A549 (cell line): ENCODE measurements at regions not wholly inside any gene's neighbourhood (a gene's known extent, or its start where the extent isn't known, plus 50 kb on each side); places are given as distances from the start of the nearest gene placed in this dataset.

Experiments used
- ATAC-seq, 2 experiments: fragments of 200-7000 bp in 1 of 2; fragments of >200 bp in 1 of 2; cut with Nextera tagmentation in 1 of 2; cut with Tn5 transposase in 1 of 2; 3 replicates each; pipeline versions ENCODE4 v1.8.0 to v1.9.1; 2018 to 2020; ENCODE audit warnings: mild to moderate bottlenecking in 1 of 2, moderate library complexity in 1 of 2
- CTCF ChIA-PET: fragments of 300-600 bp; sonication (Branson Sonifier 250); formaldehyde crosslinking; extraction: SDS; loops from one replicate; lab custom pipeline; 2021; ENCODE audit warnings: antibody characterized with exemption, inconsistent platforms; lab: Yijun Ruan, JAX
- POLR2A ChIA-PET: fragments of 350-600 bp; formaldehyde crosslinking; extraction: SDS; loops from one replicate; lab custom pipeline; 2021; ENCODE audit warnings: antibody characterized with exemption, inconsistent platforms; lab: Yijun Ruan, JAX
- DNase-seq, 2 experiments: peaks; one replicate each; pipeline versions ENCODE4 v3.0.0 to v3.0.0-alpha.2; 2011 to 2016; ENCODE audit warnings: low read depth in 1 of 2, low spot score in 1 of 2
- FAIRE-seq: peaks from 2 replicates; lab custom pipeline; 2011; peaks lifted over from hg19 to GRCh38; lab: Jason Lieb, UNC
- H3K27ac ChIP-seq, 2 experiments: fragments of >200 bp; sonication (Bioruptor Twin); formaldehyde crosslinking; 3 replicates each; pipeline ENCODE4 v1.5.1; 2016 to 2017
- H3K4me1 ChIP-seq: fragments of >200 bp; sonication (Bioruptor Twin); formaldehyde crosslinking; 3 replicates; pipeline ENCODE4 v1.6.1; 2016
- H3K4me2 ChIP-seq: fragments of >200 bp; sonication (Bioruptor Twin); formaldehyde crosslinking; 3 replicates; pipeline ENCODE4 v1.6.1; 2016
- H3K4me3 ChIP-seq: fragments of >200 bp; sonication (Bioruptor Twin); formaldehyde crosslinking; 3 replicates; pipeline ENCODE4 v1.5.1; 2016
- H3K9me3 ChIP-seq: fragments of >200 bp; sonication (Bioruptor Twin); formaldehyde crosslinking; 3 replicates; pipeline ENCODE4 v1.6.1; 2016
- BHLHE40 ChIP-seq: IDR thresholded peaks from 2 replicates; pipeline ENCODE4 v1.6.1; 2012; ENCODE audit warnings: low read depth, low read length, inconsistent platforms
- CBX8 ChIP-seq: fragments of 200-600 bp; sonication (generic); IDR thresholded peaks from 2 replicates; pipeline ENCODE4 v1.6.1; 2016
- CHD4 ChIP-seq: fragments of 200-600 bp; sonication (generic); IDR thresholded peaks from 2 replicates; pipeline ENCODE4 v1.6.1; 2016; ENCODE audit warnings: antibody characterized with exemption, mild to moderate bottlenecking, borderline replicate concordance
- EHMT2 ChIP-seq: fragments of 200-600 bp; sonication (generic); IDR thresholded peaks from 2 replicates; pipeline ENCODE4 v1.6.1; 2016; ENCODE audit warnings: antibody characterized with exemption, low read depth, mild to moderate bottlenecking, moderate library complexity
- EP300 ChIP-seq, 2 experiments: fragments of >200 bp; sonication (Bioruptor Twin); formaldehyde crosslinking; IDR thresholded peaks; 2 replicates in 1 of 2; 3 replicates in 1 of 2; pipeline ENCODE4 v1.6.1; 2016 to 2017
- FOSL2 ChIP-seq, 2 experiments: fragments of 450-650 bp in 1 of 2; fragments of >200 bp in 1 of 2; sonication (Bioruptor Twin) in 1 of 2; formaldehyde crosslinking; IDR thresholded peaks; 2 replicates each; pipeline versions ENCODE4 v1.5.0 to v1.6.1; 2016 to 2020; ENCODE audit warnings: mild to moderate bottlenecking in 1 of 2, moderate library complexity in 1 of 2
- GATA3 ChIP-seq: IDR thresholded peaks from 2 replicates; pipeline ENCODE4 v1.6.1; 2012; ENCODE audit warnings: borderline replicate concordance
- HDAC2 ChIP-seq: fragments of 200-600 bp; sonication (generic); IDR thresholded peaks from 2 replicates; pipeline ENCODE4 v1.6.1; 2016
- HEYL ChIP-seq: fragments of 250-450 bp; sonication (Bioruptor Pico); IDR thresholded peaks from 2 replicates; pipeline ENCODE4 v1.8.0; 2021; ENCODE audit warnings: mild to moderate bottlenecking, moderate library complexity
- HOXA7 ChIP-seq: fragments of 250-450 bp; sonication (Bioruptor Pico); IDR thresholded peaks from 2 replicates; pipeline ENCODE4 v1.5.0; 2020; ENCODE audit warnings: mild to moderate bottlenecking, moderate library complexity
- HOXB13 ChIP-seq: fragments of 250-450 bp; sonication (Bioruptor Pico); IDR thresholded peaks from 2 replicates; pipeline ENCODE4 v1.5.0; 2020; ENCODE audit warnings: low read depth, mild to moderate bottlenecking, moderate library complexity
- JUN ChIP-seq, 2 experiments: fragments of >200 bp; sonication (Bioruptor Twin); formaldehyde crosslinking; IDR thresholded peaks; 2 replicates in 1 of 2; 3 replicates in 1 of 2; pipeline ENCODE4 v1.6.1; 2016 to 2017
- JUNB ChIP-seq: fragments of >200 bp; sonication (Bioruptor Twin); formaldehyde crosslinking; IDR thresholded peaks from 2 replicates; pipeline ENCODE4 v1.6.1; 2016
- KDM5A ChIP-seq: fragments of 200-600 bp; sonication (generic); IDR thresholded peaks from 2 replicates; pipeline ENCODE4 v1.6.1; 2016; ENCODE audit warnings: antibody characterized with exemption, mild to moderate bottlenecking
- MAFK ChIP-seq: fragments of 450-650 bp; IDR thresholded peaks from 2 replicates; pipeline ENCODE4 v1.6.1; 2014; ENCODE audit not compliant: partially characterized antibody
- NFE2L2 ChIP-seq: fragments of 150-350 bp; conservative IDR thresholded peaks from 2 replicates; pipeline ENCODE4 v1.6.1; 2014; ENCODE audit warnings: low read length
- RARB ChIP-seq: fragments of 250-450 bp; sonication (Bioruptor Pico); IDR thresholded peaks from 2 replicates; pipeline ENCODE4 v1.8.0; 2021; ENCODE audit warnings: mild to moderate bottlenecking, moderate library complexity
- RCOR1 ChIP-seq: fragments of 150-350 bp; IDR thresholded peaks from 2 replicates; pipeline ENCODE4 v1.6.1; 2014; ENCODE audit warnings: antibody characterized with exemption, low read length, low read depth
- RFX5 ChIP-seq: fragments of 450-650 bp; IDR thresholded peaks from 2 replicates; pipeline ENCODE4 v1.7.1; 2014; ENCODE audit warnings: antibody characterized with exemption, mild to moderate bottlenecking, moderate library complexity
- RNF2 ChIP-seq: fragments of 200-600 bp; sonication (generic); IDR thresholded peaks from 2 replicates; pipeline ENCODE4 v1.6.1; 2016; ENCODE audit warnings: low read depth, mild to moderate bottlenecking, antibody characterized with exemption, moderate library complexity, borderline replicate concordance
- SMC3 ChIP-seq: fragments of >200 bp; sonication (Bioruptor Twin); formaldehyde crosslinking; IDR thresholded peaks from 3 replicates; pipeline ENCODE4 v1.6.1; 2018; ENCODE audit warnings: inconsistent platforms
- SREBF2 ChIP-seq: fragments of 450-650 bp; IDR thresholded peaks from 2 replicates; pipeline ENCODE4 v1.6.1; 2014; ENCODE audit warnings: mild to moderate bottlenecking, moderate library complexity
- TFCP2L1 ChIP-seq: fragments of 250-450 bp; sonication (Bioruptor Pico); IDR thresholded peaks from 2 replicates; pipeline ENCODE4 v1.5.0; 2021; ENCODE audit warnings: mild to moderate bottlenecking
- TP53 ChIP-seq: fragments of 250-450 bp; sonication (Bioruptor Pico); IDR thresholded peaks from 2 replicates; pipeline ENCODE4 v1.5.0; 2021; ENCODE audit warnings: mild to moderate bottlenecking, moderate library complexity
- ZFP36 ChIP-seq: fragments of 450-650 bp; IDR thresholded peaks from 2 replicates; pipeline ENCODE4 v1.6.1; 2014; ENCODE audit warnings: borderline replicate concordance; ENCODE audit not compliant: partially characterized antibody
- ZNF302 ChIP-seq: fragments of 250-450 bp; sonication (Bioruptor Pico); IDR thresholded peaks from 2 replicates; pipeline ENCODE4 v1.9.0; 2021; ENCODE audit warnings: inconsistent platforms, mild to moderate bottlenecking, moderate library complexity
- ZSCAN20 ChIP-seq: fragments of 250-450 bp; sonication (Bioruptor Pico); IDR thresholded peaks from 2 replicates; pipeline ENCODE4 v1.8.0; 2022; ENCODE audit warnings: mild to moderate bottlenecking, moderate library complexity
- WGBS: methylation state at CpG from one replicate; pipeline ENCODE4 v1.1.6; 2017; ENCODE audit errors: missing lambda C conversion rate; 5-methylcytosine and 5-hydroxymethylcytosine counted together
- TF ChIP-seq, protein P1 (sequence below): IDR thresholded peaks from 2 replicates; pipeline ENCODE4 v1.6.1; 2012
- TF ChIP-seq, protein P2 (sequence below): fragments of 450-650 bp; IDR thresholded peaks from 2 replicates; pipeline ENCODE4 v1.6.1; 2014; ENCODE audit warnings: antibody characterized with exemption
- TF ChIP-seq, protein P3 (sequence below): fragments of >200 bp; sonication (Bioruptor Twin); formaldehyde crosslinking; IDR thresholded peaks from 3 replicates; pipeline ENCODE4 v1.5.1; 2016

DNA sequence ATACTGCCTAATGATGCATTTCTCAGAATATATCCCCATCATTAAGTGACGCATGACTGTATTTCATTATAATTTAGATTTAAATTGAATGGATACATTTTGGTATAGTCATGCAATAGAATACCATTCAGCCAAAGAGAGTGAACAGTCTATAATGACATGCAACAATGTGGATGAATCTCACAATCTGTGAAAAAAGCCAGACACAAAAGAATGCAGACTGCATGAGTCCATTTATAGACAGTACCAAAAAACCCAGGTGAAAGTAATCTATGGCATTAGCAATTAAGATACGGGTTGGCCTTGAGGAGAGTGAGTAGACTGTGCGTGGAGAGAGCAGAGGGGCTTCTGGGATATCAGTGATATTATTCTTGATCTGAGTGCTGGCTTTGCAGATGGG is 239.7 kb upstream of the PGRMC2 start:
- no peak for DNase-seq
- no peak for TF ChIP-seq ZFP36
- no peak for TF ChIP-seq GATA3
- no peak for TF ChIP-seq EHMT2
- TF ChIP-seq RCOR1, result no peak
- TF ChIP-seq RFX5, result no peak
- no peak for TF ChIP-seq EP300 (IDR thresholded peaks at IDR 0.05)
- no peak for TF ChIP-seq HOXA7 (CRISPR knock-in tag)
- no peak for TF ChIP-seq ZNF302 (CRISPR knock-in tag)
- no peak for TF ChIP-seq RARB (CRISPR knock-in tag)
- TF ChIP-seq HDAC2, result no peak
- no peak for TF ChIP-seq TP53 (CRISPR knock-in tag)
- TF ChIP-seq BHLHE40, result no peak
- no peak for TF ChIP-seq ZSCAN20 (CRISPR knock-in tag)
- TF ChIP-seq, protein P1, sequence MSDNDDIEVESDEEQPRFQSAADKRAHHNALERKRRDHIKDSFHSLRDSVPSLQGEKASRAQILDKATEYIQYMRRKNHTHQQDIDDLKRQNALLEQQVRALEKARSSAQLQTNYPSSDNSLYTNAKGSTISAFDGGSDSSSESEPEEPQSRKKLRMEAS, result no peak
- TF ChIP-seq CHD4, result no peak
- no peak for TF ChIP-seq TFCP2L1 (CRISPR knock-in tag)
- no peak for TF ChIP-seq SREBF2
- TF ChIP-seq, all 56 proteins: peak for 0
- no peak overlapping the region for H3K4me2 ChIP-seq
- H3K27ac ChIP-seq, result peak overlapping the region; percentile 95 to 99
- ChIA-PET CTCF (interaction anchor here (1.5 to 2.7 kb wide), 2 partner anchors 48 to 73 kb away, joined by 6 to 11 read pairs; no protein-coding TSS in a partner anchor), POLR2A (interaction anchor here (2.8 kb wide), 1 partner anchor 9 kb away, joined by 15 read pairs; no protein-coding TSS in a partner anchor)
- H3K4me1 ChIP-seq, result peaks cover 71% of the 10 kb centered on the region
- H3K9me3 ChIP-seq, result no peaks in the 10 kb centered on the region; the same call in 2 of the 3 replicates
- H3K4me3 ChIP-seq, result no peak overlapping the region
- FAIRE-seq, result no peak
- WGBS, result 76% methylated on average over 3 of the region's 3 CpGs
- ATAC-seq, result no peak

DNA sequence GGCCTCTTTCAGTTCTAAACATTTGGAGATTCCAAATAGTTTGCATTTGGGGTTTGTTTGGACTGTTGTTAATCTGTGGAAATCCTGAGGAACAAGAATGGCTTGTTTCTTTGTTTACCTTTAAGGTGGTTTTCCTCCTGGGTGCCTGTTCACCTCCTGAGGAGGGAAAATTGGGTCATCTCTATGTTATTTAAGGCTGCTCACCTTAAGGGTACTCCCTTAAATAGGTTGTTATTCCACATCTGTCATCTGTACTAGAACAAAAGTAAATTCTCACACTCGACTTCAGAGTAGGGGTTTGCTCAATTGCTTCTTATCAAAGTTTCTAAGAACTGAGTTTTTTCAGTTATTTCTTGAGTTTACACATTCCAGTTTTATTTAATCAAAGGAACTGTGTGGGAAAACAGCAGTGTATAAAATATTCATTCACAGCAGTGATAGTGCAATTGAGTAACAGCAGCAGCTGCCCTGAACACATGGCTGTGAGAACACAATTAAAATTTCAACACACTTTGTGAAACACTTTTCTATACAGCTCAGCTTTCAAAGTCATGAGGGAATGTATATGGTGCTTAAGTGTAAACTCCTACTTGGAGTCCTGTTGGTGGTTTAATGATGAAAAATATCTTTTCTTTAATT is 238.5 kb upstream of the PGRMC2 start:
- Histone ChIP-seq H3K4me3 (no peak overlapping the region), H3K4me1 (peaks cover 84% of the 10 kb centered on the region)

More for the DNA sequence above, 238.5 kb upstream of the PGRMC2 start:
- no peak for ATAC-seq
- WGBS, result 25% methylated on average over 1 of the region's 1 CpG
- H3K27ac ChIP-seq, result peak overlapping the region; percentile 95 to 99
- TF ChIP-seq SMC3 (no peak), EP300 (IDR thresholded peaks at IDR 0.05) (no peak), KDM5A (no peak), JUN (IDR thresholded peaks at IDR 0.05) (no peak), MAFK (no peak), RNF2 (no peak), HEYL (CRISPR knock-in tag) (no peak), JUNB (no peak), HOXB13 (CRISPR knock-in tag) (no peak), NFE2L2 (no peak), CBX8 (no peak), FOSL2 (IDR thresholded peaks at IDR 0.05) (no peak), FOSL2 (CRISPR knock-in tag; IDR thresholded peaks at IDR 0.05) (no peak), ZSCAN20 (CRISPR knock-in tag) (no peak)
- TF ChIP-seq, protein P2, sequence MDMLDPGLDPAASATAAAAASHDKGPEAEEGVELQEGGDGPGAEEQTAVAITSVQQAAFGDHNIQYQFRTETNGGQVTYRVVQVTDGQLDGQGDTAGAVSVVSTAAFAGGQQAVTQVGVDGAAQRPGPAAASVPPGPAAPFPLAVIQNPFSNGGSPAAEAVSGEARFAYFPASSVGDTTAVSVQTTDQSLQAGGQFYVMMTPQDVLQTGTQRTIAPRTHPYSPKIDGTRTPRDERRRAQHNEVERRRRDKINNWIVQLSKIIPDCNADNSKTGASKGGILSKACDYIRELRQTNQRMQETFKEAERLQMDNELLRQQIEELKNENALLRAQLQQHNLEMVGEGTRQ, result no peak
- TF ChIP-seq, protein P3, sequence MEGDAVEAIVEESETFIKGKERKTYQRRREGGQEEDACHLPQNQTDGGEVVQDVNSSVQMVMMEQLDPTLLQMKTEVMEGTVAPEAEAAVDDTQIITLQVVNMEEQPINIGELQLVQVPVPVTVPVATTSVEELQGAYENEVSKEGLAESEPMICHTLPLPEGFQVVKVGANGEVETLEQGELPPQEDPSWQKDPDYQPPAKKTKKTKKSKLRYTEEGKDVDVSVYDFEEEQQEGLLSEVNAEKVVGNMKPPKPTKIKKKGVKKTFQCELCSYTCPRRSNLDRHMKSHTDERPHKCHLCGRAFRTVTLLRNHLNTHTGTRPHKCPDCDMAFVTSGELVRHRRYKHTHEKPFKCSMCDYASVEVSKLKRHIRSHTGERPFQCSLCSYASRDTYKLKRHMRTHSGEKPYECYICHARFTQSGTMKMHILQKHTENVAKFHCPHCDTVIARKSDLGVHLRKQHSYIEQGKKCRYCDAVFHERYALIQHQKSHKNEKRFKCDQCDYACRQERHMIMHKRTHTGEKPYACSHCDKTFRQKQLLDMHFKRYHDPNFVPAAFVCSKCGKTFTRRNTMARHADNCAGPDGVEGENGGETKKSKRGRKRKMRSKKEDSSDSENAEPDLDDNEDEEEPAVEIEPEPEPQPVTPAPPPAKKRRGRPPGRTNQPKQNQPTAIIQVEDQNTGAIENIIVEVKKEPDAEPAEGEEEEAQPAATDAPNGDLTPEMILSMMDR, result no peak
- TF ChIP-seq, all 56 proteins: peak for 0
- peak overlapping the region; percentile 39 for H3K4me2 ChIP-seq
- no peaks in the 10 kb centered on the region; the same call in 2 of the 3 replicates for H3K9me3 ChIP-seq
- CTCF ChIA-PET, result no interaction called here
- DNase-seq, result no peak
- FAIRE-seq, result no peak
- POLR2A ChIA-PET, result no interaction called here
